Loucy (cell line): ENCODE measurements at regions not wholly inside any gene's neighbourhood (a gene's known extent, or its start where the extent isn't known, plus 50 kb on each side); places are given as distances from the start of the nearest gene placed in this dataset.

Experiments
- CTCF ChIP-seq: fragments of 200-600 bp; sonication (generic); conservative IDR thresholded peaks from 2 replicates; pipeline ENCODE4 v1.5.1; 2014; ENCODE audit warnings: mild to moderate bottlenecking, antibody characterized with exemption, low read length
- EZH2phosphoT487 ChIP-seq: fragments of 200-600 bp; IDR thresholded peaks from 2 replicates; pipeline ENCODE4 v1.6.1; 2018; ENCODE audit warnings: antibody characterized with exemption, mild to moderate bottlenecking, moderate library complexity, borderline replicate concordance

- no peak for TF ChIP-seq CTCF
- no peak for TF ChIP-seq EZH2phosphoT487
These were observed 516.4 kb downstream of the GBE1 start for GRCh38 chr3:81245043-81245442.
